ENCODE measurements at regions not wholly inside any gene's neighbourhood (a gene's known extent, or its start where the extent isn't known, plus 50 kb on each side); places are given as distances from the start of the nearest gene placed in this dataset.

GRCh38 chr11:134745456-134745855, 333.4 kb upstream of the B3GAT1 start (continued):
- no peak for TF ChIP-seq AFF4 (CRISPR knock-in tag; IDR thresholded peaks at IDR 0.05; ENCODE audit: borderline replicate concordance)
- TF ChIP-seq USF1 (CRISPR knock-in tag; IDR thresholded peaks at IDR 0.05) = no peak
- TF ChIP-seq NR1H2 (CRISPR knock-in tag; IDR thresholded peaks at IDR 0.05) = no peak
- no peak for TF ChIP-seq SOX15 (CRISPR knock-in tag; IDR thresholded peaks at IDR 0.05)
- TF ChIP-seq, protein P1, sequence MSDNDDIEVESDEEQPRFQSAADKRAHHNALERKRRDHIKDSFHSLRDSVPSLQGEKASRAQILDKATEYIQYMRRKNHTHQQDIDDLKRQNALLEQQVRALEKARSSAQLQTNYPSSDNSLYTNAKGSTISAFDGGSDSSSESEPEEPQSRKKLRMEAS (CRISPR knock-in tag; IDR thresholded peaks at IDR 0.05) = no peak
- TF ChIP-seq ATF2 (CRISPR knock-in tag; IDR thresholded peaks at IDR 0.05; ENCODE audit: borderline replicate concordance, low read depth) = no peak

DNA sequence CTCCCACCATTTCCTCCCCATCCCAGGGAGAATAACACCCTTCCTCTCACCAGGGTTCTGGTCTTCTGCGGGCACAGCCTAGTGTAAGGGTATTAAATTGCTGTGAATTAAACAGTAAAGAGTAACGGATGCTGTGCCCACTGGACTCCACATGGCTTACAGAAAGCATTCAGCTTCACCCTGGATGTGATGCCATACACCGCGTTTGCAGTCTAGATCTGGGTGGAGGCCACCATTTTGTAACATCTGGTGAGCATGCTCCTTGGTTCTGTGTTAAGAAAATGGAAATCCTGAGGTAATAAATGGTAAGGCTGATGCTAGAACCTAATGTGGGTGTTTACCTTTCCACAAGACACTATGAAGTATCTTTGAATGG, 331.8 kb upstream of the B3GAT1 start:
- no peak for TF ChIP-seq AFF4 (CRISPR knock-in tag; IDR thresholded peaks at IDR 0.05; ENCODE audit: borderline replicate concordance)
- TF ChIP-seq MYBL2 (CRISPR knock-in tag; IDR thresholded peaks at IDR 0.05) = no peak
- TF ChIP-seq KAT7 (CRISPR knock-in tag; IDR thresholded peaks at IDR 0.05; ENCODE audit: borderline replicate concordance) = no peak
- no peak for TF ChIP-seq ZNF263 (CRISPR knock-in tag; IDR thresholded peaks at IDR 0.05; ENCODE audit: low read depth)
- TF ChIP-seq, protein P2, sequence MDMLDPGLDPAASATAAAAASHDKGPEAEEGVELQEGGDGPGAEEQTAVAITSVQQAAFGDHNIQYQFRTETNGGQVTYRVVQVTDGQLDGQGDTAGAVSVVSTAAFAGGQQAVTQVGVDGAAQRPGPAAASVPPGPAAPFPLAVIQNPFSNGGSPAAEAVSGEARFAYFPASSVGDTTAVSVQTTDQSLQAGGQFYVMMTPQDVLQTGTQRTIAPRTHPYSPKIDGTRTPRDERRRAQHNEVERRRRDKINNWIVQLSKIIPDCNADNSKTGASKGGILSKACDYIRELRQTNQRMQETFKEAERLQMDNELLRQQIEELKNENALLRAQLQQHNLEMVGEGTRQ (CRISPR knock-in tag; IDR thresholded peaks at IDR 0.05) = no peak
- TF ChIP-seq TCF7 (CRISPR knock-in tag; IDR thresholded peaks at IDR 0.05; ENCODE audit: low read depth) = no peak
- no peak for TF ChIP-seq HMGA2 (CRISPR knock-in tag; IDR thresholded peaks at IDR 0.05)
- TF ChIP-seq NR1H2 (CRISPR knock-in tag; IDR thresholded peaks at IDR 0.05) = no peak
- DNase-seq (ENCODE audit: low spot score) (no peak), ATAC-seq (no peak)
- no peak overlapping the region for H3K27ac Mint-ChIP-seq
- peaks cover 25% of the 10 kb centered on the region for H3K36me3 Mint-ChIP-seq
- no peak overlapping the region for H3K4me3 Mint-ChIP-seq
- peaks cover 49% of the 10 kb centered on the region for H3K27me3 Mint-ChIP-seq (ENCODE audit: low read depth)
- peaks cover 38% of the 10 kb centered on the region for H3K9me3 Mint-ChIP-seq
- ChIA-PET CTCF (no interaction called here), POLR2A (no interaction called here)
- peaks cover 4% of the 10 kb centered on the region for H3K4me1 Mint-ChIP-seq

Data from WTC11 (cell line).